IMR-90 (cell line): ENCODE measurements at regions not wholly inside any gene's neighbourhood (a gene's known extent, or its start where the extent isn't known, plus 50 kb on each side); places are given as distances from the start of the nearest gene placed in this dataset.

Experiments used
- CEBPB ChIP-seq: IDR thresholded peaks from 2 replicates; pipeline ENCODE4 v1.6.1; 2012; ENCODE audit warnings: low read depth, low read length, improper control_type of control experiment
- TF ChIP-seq, protein P1 (sequence below): conservative IDR thresholded peaks from 2 replicates; pipeline ENCODE4 v1.5.1; 2012; ENCODE audit warnings: mild to moderate bottlenecking, low read depth, low read length, improper control_type of control experiment

DNA sequence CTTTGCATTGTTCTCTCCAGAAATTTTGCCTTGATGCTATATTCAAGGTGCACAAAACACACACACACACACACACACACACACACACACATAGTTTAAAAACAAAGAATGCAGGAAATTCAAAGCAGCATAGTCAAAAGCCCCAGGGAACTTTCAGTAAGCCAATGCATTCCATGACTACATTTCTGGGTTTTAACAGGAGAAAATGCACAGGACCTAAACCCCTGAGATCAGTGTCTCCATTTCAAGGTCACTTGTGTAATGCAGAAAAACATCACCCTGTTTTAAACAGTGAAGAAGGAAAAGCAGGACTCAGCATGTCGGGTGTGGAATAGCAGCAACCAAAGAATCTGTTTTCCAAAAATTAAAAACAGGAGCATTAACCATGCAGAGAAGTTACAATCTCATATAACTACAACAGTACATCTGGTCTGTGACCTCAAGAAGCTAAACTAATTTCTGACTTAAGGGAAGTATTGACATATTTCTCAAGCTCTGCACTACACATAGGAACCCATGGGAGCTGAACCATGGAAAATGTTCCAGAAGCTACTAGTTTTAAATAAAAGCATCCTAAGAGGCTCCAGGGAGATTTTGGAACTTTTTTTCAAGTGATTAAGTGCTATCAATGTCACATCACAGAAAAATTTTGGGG, 296.7 kb downstream of the HINT1 start:
- no peak for TF ChIP-seq CEBPB
- TF ChIP-seq, protein P1, sequence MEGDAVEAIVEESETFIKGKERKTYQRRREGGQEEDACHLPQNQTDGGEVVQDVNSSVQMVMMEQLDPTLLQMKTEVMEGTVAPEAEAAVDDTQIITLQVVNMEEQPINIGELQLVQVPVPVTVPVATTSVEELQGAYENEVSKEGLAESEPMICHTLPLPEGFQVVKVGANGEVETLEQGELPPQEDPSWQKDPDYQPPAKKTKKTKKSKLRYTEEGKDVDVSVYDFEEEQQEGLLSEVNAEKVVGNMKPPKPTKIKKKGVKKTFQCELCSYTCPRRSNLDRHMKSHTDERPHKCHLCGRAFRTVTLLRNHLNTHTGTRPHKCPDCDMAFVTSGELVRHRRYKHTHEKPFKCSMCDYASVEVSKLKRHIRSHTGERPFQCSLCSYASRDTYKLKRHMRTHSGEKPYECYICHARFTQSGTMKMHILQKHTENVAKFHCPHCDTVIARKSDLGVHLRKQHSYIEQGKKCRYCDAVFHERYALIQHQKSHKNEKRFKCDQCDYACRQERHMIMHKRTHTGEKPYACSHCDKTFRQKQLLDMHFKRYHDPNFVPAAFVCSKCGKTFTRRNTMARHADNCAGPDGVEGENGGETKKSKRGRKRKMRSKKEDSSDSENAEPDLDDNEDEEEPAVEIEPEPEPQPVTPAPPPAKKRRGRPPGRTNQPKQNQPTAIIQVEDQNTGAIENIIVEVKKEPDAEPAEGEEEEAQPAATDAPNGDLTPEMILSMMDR = no peak
